ENCODE measurements at regions not wholly inside any gene's neighbourhood (a gene's known extent, or its start where the extent isn't known, plus 50 kb on each side); places are given as distances from the start of the nearest gene placed in this dataset.
"Not testable (repeated sequence)": the region's sequence is repeated elsewhere in the genome, so short reads cannot be mapped to it uniquely, and the experiment has no call there.

GRCh38 chr13:80157261-80157932 is 183.5 kb downstream of the SPRY2 start:
- H3K9me3 Mint-ChIP-seq, result no peaks in the 10 kb centered on the region
- H3K4me3 Mint-ChIP-seq, result no peak overlapping the region
- DNase-seq, result no peak
- no peaks in the 10 kb centered on the region for H3K4me1 Mint-ChIP-seq (ENCODE audit: low read depth)
- no peak overlapping the region for H3K27ac Mint-ChIP-seq
- CTCF ChIA-PET, result no interaction called here
- no peaks in the 10 kb centered on the region for H3K27me3 Mint-ChIP-seq (ENCODE audit: low read depth)
- H3K36me3 Mint-ChIP-seq (ENCODE audit: low read depth), result no peaks in the 10 kb centered on the region
- intact Hi-C loops (cut with micrococcal nuclease), result no loop called here

- H3K4me1 Mint-ChIP-seq (ENCODE audit: low read depth); H3K27me3 Mint-ChIP-seq (ENCODE audit: low read depth); intact Hi-C loops (cut with micrococcal nuclease); H3K36me3 Mint-ChIP-seq (ENCODE audit: low read depth); H3K4me3 Mint-ChIP-seq; H3K27ac Mint-ChIP-seq; H3K9me3 Mint-ChIP-seq; DNase-seq; CTCF ChIA-PET: not testable (repeated sequence)
Observed at GRCh38 chr13:80152142-80152541, 188.8 kb downstream of the SPRY2 start.

DNA sequence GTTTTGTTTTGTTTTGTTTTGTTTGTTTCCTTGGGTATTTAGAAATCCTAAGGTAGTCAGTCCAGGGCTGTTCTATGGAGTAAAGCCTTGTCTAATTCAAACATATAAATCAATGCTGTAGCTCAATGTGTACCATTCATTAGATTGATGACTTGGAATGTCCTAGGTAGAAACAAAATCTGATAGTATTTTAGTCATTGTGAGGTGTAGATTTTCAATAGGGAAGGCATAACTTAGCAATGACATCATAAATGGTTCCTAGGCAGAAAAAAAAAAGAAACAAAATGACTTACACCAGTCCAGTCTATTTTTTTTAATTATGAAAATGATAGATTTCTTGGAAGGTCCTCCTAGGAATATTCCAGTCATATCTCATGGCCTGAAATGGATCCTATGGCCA is 189.9 kb downstream of the SPRY2 start:
- CTCF ChIA-PET, result no interaction called here

DNA sequence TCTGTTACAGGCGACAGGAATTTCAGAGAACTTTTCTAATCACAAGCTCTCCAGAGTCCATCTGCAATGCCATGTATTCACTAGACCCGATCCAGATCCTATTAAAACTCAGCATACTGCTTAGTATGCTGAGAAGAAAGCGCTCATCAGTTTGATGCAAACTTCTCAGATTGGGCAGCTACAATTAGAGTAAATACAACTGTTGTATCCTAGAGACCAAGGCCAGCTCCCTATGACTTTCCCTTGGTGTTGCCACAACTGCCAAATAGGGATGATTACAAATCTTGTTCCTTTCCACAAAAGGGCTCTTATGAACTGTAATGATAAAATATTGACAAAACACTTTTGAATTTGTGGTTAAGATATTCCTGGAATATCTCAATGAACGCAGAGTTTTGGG is 191.2 kb downstream of the SPRY2 start:
- no peaks in the 10 kb centered on the region for H3K4me1 Mint-ChIP-seq (ENCODE audit: low read depth)
- CTCF ChIA-PET, result no interaction called here
- no peaks in the 10 kb centered on the region for H3K27me3 Mint-ChIP-seq (ENCODE audit: low read depth)
- no peaks in the 10 kb centered on the region for H3K36me3 Mint-ChIP-seq (ENCODE audit: low read depth)
- DNase-seq, result no peak
- no peak overlapping the region for H3K27ac Mint-ChIP-seq
- no peaks in the 10 kb centered on the region for H3K9me3 Mint-ChIP-seq
- H3K4me3 Mint-ChIP-seq, result no peak overlapping the region
- intact Hi-C loops (cut with micrococcal nuclease), result no loop called here

More for the DNA sequence above, 189.9 kb downstream of the SPRY2 start:
- Mint-ChIP-seq H3K9me3 (no peaks in the 10 kb centered on the region), H3K4me3 (no peak overlapping the region), H3K27me3 (ENCODE audit: low read depth) (no peaks in the 10 kb centered on the region), H3K36me3 (ENCODE audit: low read depth) (no peaks in the 10 kb centered on the region), H3K27ac (no peak overlapping the region), H3K4me1 (ENCODE audit: low read depth) (no peaks in the 10 kb centered on the region)
- DNase-seq, result no peak
- intact Hi-C loops (cut with micrococcal nuclease), result no loop called here

DNA sequence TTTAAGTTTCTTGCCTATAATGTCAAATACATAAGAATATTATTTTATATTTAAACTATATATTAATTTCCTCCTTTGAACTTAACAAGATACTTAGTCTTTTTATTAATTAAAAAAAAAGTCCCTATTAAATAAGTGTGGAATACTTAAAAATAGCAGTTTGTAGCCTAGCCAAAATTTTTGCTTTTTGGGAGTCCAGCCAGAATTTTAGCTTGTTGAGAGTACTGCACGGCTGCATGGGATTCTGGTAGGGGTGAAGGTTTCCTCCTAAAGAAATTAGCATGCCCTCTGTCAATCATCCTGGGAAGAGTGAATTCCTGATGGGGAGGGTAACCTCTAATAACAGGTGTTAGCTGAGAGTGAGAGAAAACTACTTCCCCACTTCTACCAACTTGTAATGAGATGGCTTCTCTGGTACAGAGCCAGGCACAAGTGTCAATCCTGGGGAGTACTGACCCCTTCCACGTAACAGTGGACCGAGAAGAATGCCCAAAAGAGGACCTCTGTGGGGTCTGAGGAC is 195.7 kb downstream of the SPRY2 start:
- H3K27ac Mint-ChIP-seq, result no peak overlapping the region
- H3K4me3 Mint-ChIP-seq, result no peak overlapping the region
- no peaks in the 10 kb centered on the region for H3K36me3 Mint-ChIP-seq (ENCODE audit: low read depth)
- H3K4me1 Mint-ChIP-seq (ENCODE audit: low read depth), result no peaks in the 10 kb centered on the region
- intact Hi-C loops (cut with micrococcal nuclease), result no loop called here
- CTCF ChIA-PET, result no interaction called here
- no peaks in the 10 kb centered on the region for H3K27me3 Mint-ChIP-seq (ENCODE audit: low read depth)
- H3K9me3 Mint-ChIP-seq, result no peaks in the 10 kb centered on the region
- DNase-seq, result no peak

DNA sequence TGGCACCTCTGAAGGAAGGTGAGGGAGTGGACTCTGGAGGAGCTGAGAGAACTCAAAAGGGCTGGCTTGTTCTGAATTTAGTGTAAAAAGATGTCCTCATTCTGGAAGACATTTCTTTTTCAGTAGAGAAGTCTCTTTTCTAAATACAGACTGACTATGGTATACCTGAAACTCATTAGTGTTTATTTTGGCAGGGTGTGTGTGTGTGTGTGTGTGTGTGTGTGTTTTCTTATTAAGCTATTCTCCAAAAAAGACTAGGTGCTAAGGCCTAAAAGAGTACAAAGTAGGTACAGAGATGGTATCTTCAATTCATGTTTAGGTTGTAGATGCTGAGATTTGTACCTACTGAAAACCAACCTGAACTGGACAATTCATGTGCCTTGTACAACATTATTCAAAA is 196.4 kb downstream of the SPRY2 start:
- no peak for DNase-seq
- CTCF ChIA-PET, result no interaction called here
- Mint-ChIP-seq H3K36me3 (ENCODE audit: low read depth) (no peaks in the 10 kb centered on the region), H3K9me3 (no peaks in the 10 kb centered on the region), H3K4me1 (ENCODE audit: low read depth) (no peaks in the 10 kb centered on the region), H3K4me3 (no peak overlapping the region), H3K27ac (no peak overlapping the region), H3K27me3 (ENCODE audit: low read depth) (no peaks in the 10 kb centered on the region)
- intact Hi-C loops (cut with micrococcal nuclease), result no loop called here

DNA sequence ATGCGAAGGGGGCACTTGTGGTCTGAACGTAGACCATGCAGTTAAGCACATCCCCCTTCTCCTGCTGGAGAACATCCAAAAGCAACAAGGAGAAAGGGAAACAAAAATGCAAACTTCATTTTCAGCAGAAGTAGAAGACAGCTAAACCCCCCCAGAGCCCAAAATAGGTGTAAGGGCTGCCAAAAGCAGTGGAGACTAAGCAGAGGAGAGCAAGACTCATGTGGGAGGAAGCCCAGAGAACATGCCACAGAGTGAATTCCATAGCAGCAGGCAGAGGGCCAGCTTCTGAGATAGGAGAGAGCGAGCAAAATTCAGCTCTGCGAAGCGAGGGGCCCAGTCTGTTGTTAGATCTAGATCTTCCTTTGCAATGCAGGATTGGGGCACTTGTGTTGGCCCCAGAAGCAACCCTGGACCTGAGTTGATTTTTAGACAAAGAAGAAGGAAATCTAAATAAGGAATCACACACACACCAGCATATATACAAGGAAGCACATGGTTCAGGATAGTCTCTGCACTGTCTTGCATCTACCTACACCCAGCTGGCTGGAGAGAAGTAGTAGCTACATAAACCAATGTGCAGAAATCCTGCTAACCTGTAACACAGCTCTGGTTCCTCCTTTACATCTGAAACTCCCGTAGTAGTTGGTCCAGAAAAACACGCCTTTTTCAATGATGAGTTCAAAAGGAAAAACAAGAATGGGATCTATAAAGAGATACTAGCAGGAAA is 199.6 kb downstream of the SPRY2 start:
- intact Hi-C loops (cut with micrococcal nuclease), result no loop called here
- H3K4me1 Mint-ChIP-seq (ENCODE audit: low read depth), result no peaks in the 10 kb centered on the region
- no peak overlapping the region for H3K27ac Mint-ChIP-seq
- CTCF ChIA-PET, result no interaction called here
- H3K36me3 Mint-ChIP-seq (ENCODE audit: low read depth), result no peaks in the 10 kb centered on the region
- no peaks in the 10 kb centered on the region for H3K9me3 Mint-ChIP-seq
- no peak overlapping the region for H3K4me3 Mint-ChIP-seq
- DNase-seq, result no peak
- no peaks in the 10 kb centered on the region for H3K27me3 Mint-ChIP-seq (ENCODE audit: low read depth)

DNA sequence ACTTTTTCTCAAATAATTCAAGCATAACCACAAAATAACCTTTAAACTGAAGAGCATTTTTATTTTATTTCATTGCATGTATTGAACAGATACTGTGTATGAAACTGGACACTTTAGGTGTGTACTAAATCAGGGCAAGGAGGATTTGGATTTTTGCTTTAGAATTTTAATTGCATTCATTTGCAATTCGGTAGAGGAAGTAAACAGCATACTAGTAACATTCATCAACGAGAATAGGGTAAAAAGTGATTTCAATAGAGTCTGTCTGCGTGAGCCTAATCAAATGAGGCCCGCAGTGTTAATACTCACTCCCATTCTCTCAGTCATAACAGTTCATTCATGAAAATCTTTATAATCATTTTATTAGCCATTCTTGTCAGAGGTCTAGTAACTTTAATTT is 200.2 kb downstream of the SPRY2 start:
- intact Hi-C loops (cut with micrococcal nuclease), result no loop called here
- Mint-ChIP-seq H3K4me3 (no peak overlapping the region), H3K36me3 (ENCODE audit: low read depth) (no peaks in the 10 kb centered on the region), H3K9me3 (no peaks in the 10 kb centered on the region), H3K27ac (no peak overlapping the region), H3K27me3 (ENCODE audit: low read depth) (no peaks in the 10 kb centered on the region), H3K4me1 (ENCODE audit: low read depth) (no peaks in the 10 kb centered on the region)
- no peak for DNase-seq
- CTCF ChIA-PET, result no interaction called here

- H3K27ac Mint-ChIP-seq, result no peak overlapping the region
Observed at GRCh38 chr13:80139196-80139595, 201.7 kb downstream of the SPRY2 start.

GRCh38 chr13:80137994-80138393 is 202.9 kb downstream of the SPRY2 start:
- peaks cover 3% of the 10 kb centered on the region for H3K27me3 Mint-ChIP-seq (ENCODE audit: low read depth)
- CTCF ChIA-PET, result no interaction called here
- H3K4me1 Mint-ChIP-seq (ENCODE audit: low read depth), result no peaks in the 10 kb centered on the region
- H3K27ac Mint-ChIP-seq, result no peak overlapping the region
- H3K9me3 Mint-ChIP-seq, result no peaks in the 10 kb centered on the region
- no peak for DNase-seq
- no peaks in the 10 kb centered on the region for H3K36me3 Mint-ChIP-seq (ENCODE audit: low read depth)
- no peak overlapping the region for H3K4me3 Mint-ChIP-seq
- intact Hi-C loops (cut with micrococcal nuclease), result no loop called here

More at GRCh38 chr13:80139196-80139595, 201.7 kb downstream of the SPRY2 start:
- CTCF ChIA-PET, result no interaction called here
- no peaks in the 10 kb centered on the region for H3K9me3 Mint-ChIP-seq
- no peaks in the 10 kb centered on the region for H3K36me3 Mint-ChIP-seq (ENCODE audit: low read depth)
- no peaks in the 10 kb centered on the region for H3K4me1 Mint-ChIP-seq (ENCODE audit: low read depth)
- DNase-seq, result no peak
- no peaks in the 10 kb centered on the region for H3K27me3 Mint-ChIP-seq (ENCODE audit: low read depth)
- H3K4me3 Mint-ChIP-seq, result no peak overlapping the region
- intact Hi-C loops (cut with micrococcal nuclease), result no loop called here

DNA sequence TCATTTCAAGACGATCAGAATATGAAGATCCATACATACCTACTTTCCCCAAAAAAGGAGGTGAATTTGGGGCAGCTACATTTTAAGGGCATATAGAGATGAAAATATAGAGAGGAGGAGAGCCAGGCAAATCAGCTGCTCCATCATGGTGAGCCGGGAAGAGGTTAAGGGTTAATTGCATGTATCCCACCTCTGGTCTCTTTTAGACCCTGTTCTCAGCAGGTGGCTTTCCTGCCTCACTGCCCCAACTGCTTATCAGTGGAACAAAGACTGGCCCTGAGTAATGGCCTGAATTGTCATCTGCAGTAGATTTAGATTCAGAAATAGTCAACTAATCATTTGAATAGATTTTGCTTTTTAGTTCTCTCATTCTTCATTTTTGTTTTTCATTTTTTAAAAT is 206.6 kb downstream of the SPRY2 start:
- H3K4me1 Mint-ChIP-seq (ENCODE audit: low read depth), result no peaks in the 10 kb centered on the region
- CTCF ChIA-PET, result interaction anchor here (0.5 kb wide), 1 partner anchor 12 kb away, joined by 3 read pairs; no protein-coding TSS in a partner anchor

GRCh38 chr13:80133631-80134261 is 207.2 kb downstream of the SPRY2 start:
- peaks cover 3% of the 10 kb centered on the region for H3K27me3 Mint-ChIP-seq (ENCODE audit: low read depth)
- CTCF ChIA-PET, result interaction anchor here (0.5 kb wide), 1 partner anchor 12 kb away, joined by 3 read pairs; no protein-coding TSS in a partner anchor
- DNase-seq, result no peak
- H3K27ac Mint-ChIP-seq, result no peak overlapping the region
- intact Hi-C loops (cut with micrococcal nuclease), result no loop called here
- no peaks in the 10 kb centered on the region for H3K9me3 Mint-ChIP-seq
- no peaks in the 10 kb centered on the region for H3K36me3 Mint-ChIP-seq (ENCODE audit: low read depth)
- H3K4me1 Mint-ChIP-seq (ENCODE audit: low read depth), result no peaks in the 10 kb centered on the region
- H3K4me3 Mint-ChIP-seq, result no peak overlapping the region

More for the DNA sequence above, 206.6 kb downstream of the SPRY2 start:
- Mint-ChIP-seq H3K4me3 (no peak overlapping the region), H3K9me3 (no peaks in the 10 kb centered on the region), H3K36me3 (ENCODE audit: low read depth) (no peaks in the 10 kb centered on the region), H3K27me3 (ENCODE audit: low read depth) (peaks cover 3% of the 10 kb centered on the region), H3K27ac (no peak overlapping the region)
- intact Hi-C loops (cut with micrococcal nuclease), result no loop called here
- DNase-seq, result no peak
